HL-60 (cell line): ENCODE measurements at regions not wholly inside any gene's neighbourhood (a gene's known extent, or its start where the extent isn't known, plus 50 kb on each side); places are given as distances from the start of the nearest gene placed in this dataset.

Experiments
- DNase-seq, 2 experiments: peaks; one replicate each; pipeline ENCODE4 v3.0.0-alpha.2; 2010 to 2020; ENCODE audit warnings: low read depth in 1 of 2, low spot score in 1 of 2
- H3K27ac ChIP-seq: fragments of 250-450 bp; sonication (Bioruptor Pico); replicated peaks from 2 replicates; pipeline ENCODE4 v1.5.1; 2020; ENCODE audit warnings: mild to moderate bottlenecking, moderate library complexity
- H3K27me3 ChIP-seq: fragments of 250-450 bp; sonication (Bioruptor Pico); 2 replicates; pipeline ENCODE4 v1.5.1; 2021; ENCODE audit warnings: mild to moderate bottlenecking, moderate library complexity; ENCODE audit not compliant: insufficient read depth, poor library complexity, severe bottlenecking
- H3K4me3 ChIP-seq: replicated peaks from 2 replicates; pipeline ENCODE4 v1.5.1; 2011; ENCODE audit warnings: mild to moderate bottlenecking, control low read depth, low read length; ENCODE audit not compliant: insufficient read depth
- GABPA ChIP-seq: IDR thresholded peaks from 2 replicates; pipeline ENCODE4 v1.6.1; 2012; ENCODE audit warnings: low read depth
- POLR2AphosphoS5 ChIP-seq: IDR thresholded peaks from 2 replicates; pipeline ENCODE4 v1.6.1; 2012; ENCODE audit warnings: low read depth
- SPI1 ChIP-seq: IDR thresholded peaks from 2 replicates; pipeline ENCODE4 v1.6.1; 2012; ENCODE audit warnings: low read depth, mild to moderate bottlenecking, borderline replicate concordance
- TF ChIP-seq, protein P1 (sequence below): IDR thresholded peaks from 2 replicates; pipeline ENCODE4 v1.6.1; 2012; ENCODE audit warnings: low read depth; ENCODE audit not compliant: insufficient replicate concordance
- TF ChIP-seq, protein P2 (sequence below): IDR thresholded peaks from one replicate; pipeline ENCODE4 v1.5.1; 2011; ENCODE audit warnings: low read length, control low read depth, inconsistent platforms; ENCODE audit not compliant: insufficient read depth

DNA sequence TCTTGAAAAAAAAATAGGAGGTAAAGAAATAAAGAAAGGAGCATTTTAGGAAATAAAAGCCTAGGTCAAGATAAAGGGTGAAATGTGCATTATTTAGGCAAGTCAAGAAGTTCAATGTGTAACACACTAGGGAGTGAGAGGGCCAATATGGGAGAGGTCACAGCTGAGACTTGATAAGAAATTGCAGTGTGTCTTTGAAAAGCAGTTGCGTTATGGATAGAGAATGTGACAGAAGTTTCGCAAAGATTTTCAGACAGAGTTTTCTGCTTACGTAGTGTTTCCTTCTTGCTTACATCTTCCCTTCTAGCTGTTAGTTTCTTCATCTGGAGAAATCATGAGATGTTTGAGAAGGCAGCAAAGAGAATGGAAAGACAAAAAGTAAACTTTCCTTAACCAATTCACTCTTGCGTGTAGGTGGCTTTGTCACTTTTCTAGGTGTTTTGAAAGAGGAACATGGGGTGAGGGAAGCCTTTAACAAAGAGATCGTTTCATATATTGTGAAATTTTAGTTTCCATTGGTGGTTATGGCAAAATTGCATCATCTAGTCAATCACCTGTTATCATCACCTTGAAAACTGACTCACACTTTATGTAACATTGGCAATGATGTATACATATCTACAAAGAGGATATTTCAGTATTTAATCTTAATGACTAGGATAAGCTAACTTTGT is 975.5 kb downstream of the OLFM4 start:
- Histone ChIP-seq H3K4me3 (no peak overlapping the region), H3K27ac (peak overlapping the region; percentile 56), H3K27me3 (no peaks in the 10 kb centered on the region)
- DNase-seq, result peak; percentile 72 to 73
- no peak for TF ChIP-seq GABPA
- peak; percentile 62; the same call in 1 of the 2 replicates for TF ChIP-seq POLR2AphosphoS5

GRCh38 chr13:54016542-54016941 is 987.9 kb downstream of the OLFM4 start:
- Histone ChIP-seq H3K4me3 (no peak overlapping the region), H3K27me3 (no peaks in the 10 kb centered on the region), H3K27ac (no peak overlapping the region)
- DNase-seq, result no peak
- no peak for TF ChIP-seq SPI1
- TF ChIP-seq POLR2AphosphoS5, result no peak
- TF ChIP-seq, protein P1, sequence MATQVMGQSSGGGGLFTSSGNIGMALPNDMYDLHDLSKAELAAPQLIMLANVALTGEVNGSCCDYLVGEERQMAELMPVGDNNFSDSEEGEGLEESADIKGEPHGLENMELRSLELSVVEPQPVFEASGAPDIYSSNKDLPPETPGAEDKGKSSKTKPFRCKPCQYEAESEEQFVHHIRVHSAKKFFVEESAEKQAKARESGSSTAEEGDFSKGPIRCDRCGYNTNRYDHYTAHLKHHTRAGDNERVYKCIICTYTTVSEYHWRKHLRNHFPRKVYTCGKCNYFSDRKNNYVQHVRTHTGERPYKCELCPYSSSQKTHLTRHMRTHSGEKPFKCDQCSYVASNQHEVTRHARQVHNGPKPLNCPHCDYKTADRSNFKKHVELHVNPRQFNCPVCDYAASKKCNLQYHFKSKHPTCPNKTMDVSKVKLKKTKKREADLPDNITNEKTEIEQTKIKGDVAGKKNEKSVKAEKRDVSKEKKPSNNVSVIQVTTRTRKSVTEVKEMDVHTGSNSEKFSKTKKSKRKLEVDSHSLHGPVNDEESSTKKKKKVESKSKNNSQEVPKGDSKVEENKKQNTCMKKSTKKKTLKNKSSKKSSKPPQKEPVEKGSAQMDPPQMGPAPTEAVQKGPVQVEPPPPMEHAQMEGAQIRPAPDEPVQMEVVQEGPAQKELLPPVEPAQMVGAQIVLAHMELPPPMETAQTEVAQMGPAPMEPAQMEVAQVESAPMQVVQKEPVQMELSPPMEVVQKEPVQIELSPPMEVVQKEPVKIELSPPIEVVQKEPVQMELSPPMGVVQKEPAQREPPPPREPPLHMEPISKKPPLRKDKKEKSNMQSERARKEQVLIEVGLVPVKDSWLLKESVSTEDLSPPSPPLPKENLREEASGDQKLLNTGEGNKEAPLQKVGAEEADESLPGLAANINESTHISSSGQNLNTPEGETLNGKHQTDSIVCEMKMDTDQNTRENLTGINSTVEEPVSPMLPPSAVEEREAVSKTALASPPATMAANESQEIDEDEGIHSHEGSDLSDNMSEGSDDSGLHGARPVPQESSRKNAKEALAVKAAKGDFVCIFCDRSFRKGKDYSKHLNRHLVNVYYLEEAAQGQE, result no peak

DNA sequence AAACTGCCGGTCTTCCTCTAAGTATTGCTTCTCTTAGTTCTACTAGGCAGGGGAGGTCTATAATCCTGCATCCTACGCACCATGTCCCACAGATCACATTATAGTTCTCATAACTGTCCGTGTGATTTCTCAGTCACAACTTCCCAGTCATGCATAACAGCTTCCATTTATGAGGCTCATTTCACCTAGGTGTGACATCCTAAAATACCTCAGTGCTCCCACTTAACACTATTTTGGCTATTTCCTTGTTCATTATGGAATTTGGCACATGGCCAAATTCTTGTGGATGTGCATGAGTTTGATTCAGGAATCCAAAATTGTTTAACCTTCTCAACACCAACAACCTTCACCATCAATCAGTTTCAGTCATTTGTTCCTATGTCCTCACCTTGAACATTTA is 989.9 kb downstream of the OLFM4 start:
- Histone ChIP-seq H3K4me3 (no peak overlapping the region), H3K27ac (no peak overlapping the region), H3K27me3 (no peaks in the 10 kb centered on the region)
- TF ChIP-seq, protein P1, result no peak
- TF ChIP-seq SPI1 (no peak), GABPA (no peak), POLR2AphosphoS5 (no peak)
- TF ChIP-seq, protein P2, sequence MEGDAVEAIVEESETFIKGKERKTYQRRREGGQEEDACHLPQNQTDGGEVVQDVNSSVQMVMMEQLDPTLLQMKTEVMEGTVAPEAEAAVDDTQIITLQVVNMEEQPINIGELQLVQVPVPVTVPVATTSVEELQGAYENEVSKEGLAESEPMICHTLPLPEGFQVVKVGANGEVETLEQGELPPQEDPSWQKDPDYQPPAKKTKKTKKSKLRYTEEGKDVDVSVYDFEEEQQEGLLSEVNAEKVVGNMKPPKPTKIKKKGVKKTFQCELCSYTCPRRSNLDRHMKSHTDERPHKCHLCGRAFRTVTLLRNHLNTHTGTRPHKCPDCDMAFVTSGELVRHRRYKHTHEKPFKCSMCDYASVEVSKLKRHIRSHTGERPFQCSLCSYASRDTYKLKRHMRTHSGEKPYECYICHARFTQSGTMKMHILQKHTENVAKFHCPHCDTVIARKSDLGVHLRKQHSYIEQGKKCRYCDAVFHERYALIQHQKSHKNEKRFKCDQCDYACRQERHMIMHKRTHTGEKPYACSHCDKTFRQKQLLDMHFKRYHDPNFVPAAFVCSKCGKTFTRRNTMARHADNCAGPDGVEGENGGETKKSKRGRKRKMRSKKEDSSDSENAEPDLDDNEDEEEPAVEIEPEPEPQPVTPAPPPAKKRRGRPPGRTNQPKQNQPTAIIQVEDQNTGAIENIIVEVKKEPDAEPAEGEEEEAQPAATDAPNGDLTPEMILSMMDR, result no peak
- DNase-seq, result no peak

DNA sequence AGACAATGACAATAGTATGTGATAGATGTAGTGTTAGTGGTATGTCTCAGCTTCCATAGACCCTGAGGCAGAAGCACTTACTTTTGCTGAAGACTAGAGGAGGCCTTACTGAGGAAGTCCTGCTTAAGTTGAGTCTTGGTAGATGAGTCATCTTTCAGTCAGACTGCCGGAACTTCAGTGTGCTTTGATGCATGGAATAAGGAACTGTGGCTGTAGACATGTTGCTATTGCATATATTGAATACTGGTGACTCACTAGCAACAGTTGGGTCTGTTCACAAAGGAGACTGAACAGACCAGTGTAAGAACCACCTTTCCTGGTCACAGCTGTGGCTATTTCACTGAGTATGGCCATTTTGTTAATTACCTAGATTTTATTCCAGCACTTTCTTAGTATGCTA is 1000.6 kb downstream of the OLFM4 start:
- TF ChIP-seq POLR2AphosphoS5 (peak; percentile 77), SPI1 (peak; percentile 98), GABPA (no peak)
- Histone ChIP-seq H3K4me3 (0 out of 2 replicates have a peak overlapping the region, but pooled peaks have one; percentile 2), H3K27ac (peak overlapping the region; percentile 97), H3K27me3 (no peaks in the 10 kb centered on the region)
- peak; percentile 94 for DNase-seq

- Histone ChIP-seq H3K27ac (peak overlapping the region; percentile 97), H3K4me3 (peak overlapping the region; percentile 4; the same call in 1 of the 2 replicates), H3K27me3 (no peaks in the 10 kb centered on the region)
- DNase-seq, result peak; percentile 40 to 80
- TF ChIP-seq, protein P1, result peak; percentile 25
- TF ChIP-seq, protein P2, result no peak
- TF ChIP-seq POLR2AphosphoS5 (0 out of 2 replicates have a peak, but pooled peaks have one; percentile 28), GABPA (peak; percentile 24; the same call in 1 of the 2 replicates), SPI1 (peak; percentile 91)
These were observed 1001.1 kb downstream of the OLFM4 start for GRCh38 chr13:54029720-54030119.
